Germinal center (tissue), 1 donor: ENCODE measurements at regions not wholly inside any gene's neighbourhood (a gene's known extent, or its start where the extent isn't known, plus 50 kb on each side); places are given as distances from the start of the nearest gene placed in this dataset.

Experiments
- DNase-seq: peaks from one replicate; pipeline ENCODE4 v3.0.0; 2012; ENCODE audit warnings: mixed read lengths, low spot score

GRCh38 chr11:28984231-28984630, 876.0 kb downstream of the METTL15 start:
- no peak for DNase-seq

- DNase-seq, result no peak
Observed at GRCh38 chr11:28983780-28984179, 875.6 kb downstream of the METTL15 start.

- no peak for DNase-seq
Observed at GRCh38 chr11:28981381-28981780, 873.2 kb downstream of the METTL15 start.

GRCh38 chr11:28976801-28977145, 868.6 kb downstream of the METTL15 start:
- no peak for DNase-seq

- DNase-seq, result no peak
Observed at GRCh38 chr11:28976012-28976800, 868.0 kb downstream of the METTL15 start.

- DNase-seq, result no peak
Observed at GRCh38 chr11:28969832-28970231, 861.6 kb downstream of the METTL15 start.

GRCh38 chr11:28966951-28967350, 858.8 kb downstream of the METTL15 start:
- no peak for DNase-seq

GRCh38 chr11:28965819-28966218, 857.6 kb downstream of the METTL15 start:
- DNase-seq, result no peak

GRCh38 chr11:28964811-28965210, 856.6 kb downstream of the METTL15 start:
- no peak for DNase-seq

GRCh38 chr11:28963187-28963586, 855.0 kb downstream of the METTL15 start:
- DNase-seq, result no peak

GRCh38 chr11:28962502-28962901, 854.3 kb downstream of the METTL15 start:
- no peak for DNase-seq

- no peak for DNase-seq
Observed at GRCh38 chr11:28961726-28962125, 853.5 kb downstream of the METTL15 start.

GRCh38 chr11:28956446-28956845, 848.3 kb downstream of the METTL15 start:
- no peak for DNase-seq

- DNase-seq, result no peak
Observed at GRCh38 chr11:28951191-28951590, 843.0 kb downstream of the METTL15 start.

GRCh38 chr11:28939381-28939780, 831.2 kb downstream of the METTL15 start:
- DNase-seq, result no peak

- no peak for DNase-seq
Observed at GRCh38 chr11:28938091-28938490, 829.9 kb downstream of the METTL15 start.

- DNase-seq, result no peak
Observed at GRCh38 chr11:28932940-28933339, 824.8 kb downstream of the METTL15 start.

GRCh38 chr11:28924004-28924403, 815.8 kb downstream of the METTL15 start:
- no peak for DNase-seq

- no peak for DNase-seq
Observed at GRCh38 chr11:28922386-28922981, 814.3 kb downstream of the METTL15 start.

GRCh38 chr11:28919194-28919593, 811.0 kb downstream of the METTL15 start:
- no peak for DNase-seq

- no peak for DNase-seq
Observed at GRCh38 chr11:28913883-28914282, 805.7 kb downstream of the METTL15 start.

- no peak for DNase-seq
Observed at GRCh38 chr11:28911829-28912228, 803.6 kb downstream of the METTL15 start.

GRCh38 chr11:28910926-28911325, 802.7 kb downstream of the METTL15 start:
- DNase-seq, result no peak

- DNase-seq, result no peak
Observed at GRCh38 chr11:28903716-28904115, 795.5 kb downstream of the METTL15 start.
